HCT116 (cell line): ENCODE measurements at regions not wholly inside any gene's neighbourhood (a gene's known extent, or its start where the extent isn't known, plus 50 kb on each side); places are given as distances from the start of the nearest gene placed in this dataset.

Experiments
- TF ChIP-seq, protein P1 (sequence below): IDR thresholded peaks from 2 replicates; pipeline ENCODE4 v1.6.1; 2012; ENCODE audit warnings: low read depth
- TF ChIP-seq, protein P2 (sequence below): IDR thresholded peaks from 2 replicates; pipeline ENCODE4 v1.6.1; 2012

DNA sequence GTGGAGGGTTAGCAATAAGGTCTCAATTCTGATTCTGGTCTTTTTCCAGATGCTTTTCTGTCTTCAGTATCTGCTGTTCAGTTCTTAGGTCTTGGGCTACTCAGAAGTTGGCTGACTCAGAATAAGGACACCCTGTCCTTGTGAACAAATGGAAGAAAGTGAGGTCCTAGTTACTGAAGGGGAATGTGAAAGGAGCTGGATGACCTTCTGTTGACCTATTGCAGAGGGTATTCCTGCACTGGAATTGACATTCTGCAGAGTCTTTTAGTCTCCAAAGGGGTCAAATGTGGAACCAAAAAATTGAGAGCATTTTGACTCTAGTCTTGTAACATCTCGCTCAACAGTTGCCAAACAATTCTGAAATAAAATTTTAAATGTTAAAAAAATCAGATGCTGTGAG lies 63.0 kb downstream of the CCR1 start:
- TF ChIP-seq, protein P1, sequence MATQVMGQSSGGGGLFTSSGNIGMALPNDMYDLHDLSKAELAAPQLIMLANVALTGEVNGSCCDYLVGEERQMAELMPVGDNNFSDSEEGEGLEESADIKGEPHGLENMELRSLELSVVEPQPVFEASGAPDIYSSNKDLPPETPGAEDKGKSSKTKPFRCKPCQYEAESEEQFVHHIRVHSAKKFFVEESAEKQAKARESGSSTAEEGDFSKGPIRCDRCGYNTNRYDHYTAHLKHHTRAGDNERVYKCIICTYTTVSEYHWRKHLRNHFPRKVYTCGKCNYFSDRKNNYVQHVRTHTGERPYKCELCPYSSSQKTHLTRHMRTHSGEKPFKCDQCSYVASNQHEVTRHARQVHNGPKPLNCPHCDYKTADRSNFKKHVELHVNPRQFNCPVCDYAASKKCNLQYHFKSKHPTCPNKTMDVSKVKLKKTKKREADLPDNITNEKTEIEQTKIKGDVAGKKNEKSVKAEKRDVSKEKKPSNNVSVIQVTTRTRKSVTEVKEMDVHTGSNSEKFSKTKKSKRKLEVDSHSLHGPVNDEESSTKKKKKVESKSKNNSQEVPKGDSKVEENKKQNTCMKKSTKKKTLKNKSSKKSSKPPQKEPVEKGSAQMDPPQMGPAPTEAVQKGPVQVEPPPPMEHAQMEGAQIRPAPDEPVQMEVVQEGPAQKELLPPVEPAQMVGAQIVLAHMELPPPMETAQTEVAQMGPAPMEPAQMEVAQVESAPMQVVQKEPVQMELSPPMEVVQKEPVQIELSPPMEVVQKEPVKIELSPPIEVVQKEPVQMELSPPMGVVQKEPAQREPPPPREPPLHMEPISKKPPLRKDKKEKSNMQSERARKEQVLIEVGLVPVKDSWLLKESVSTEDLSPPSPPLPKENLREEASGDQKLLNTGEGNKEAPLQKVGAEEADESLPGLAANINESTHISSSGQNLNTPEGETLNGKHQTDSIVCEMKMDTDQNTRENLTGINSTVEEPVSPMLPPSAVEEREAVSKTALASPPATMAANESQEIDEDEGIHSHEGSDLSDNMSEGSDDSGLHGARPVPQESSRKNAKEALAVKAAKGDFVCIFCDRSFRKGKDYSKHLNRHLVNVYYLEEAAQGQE: no peak
- TF ChIP-seq, protein P2, sequence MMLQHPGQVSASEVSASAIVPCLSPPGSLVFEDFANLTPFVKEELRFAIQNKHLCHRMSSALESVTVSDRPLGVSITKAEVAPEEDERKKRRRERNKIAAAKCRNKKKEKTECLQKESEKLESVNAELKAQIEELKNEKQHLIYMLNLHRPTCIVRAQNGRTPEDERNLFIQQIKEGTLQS: no peak
